Astrocyte (in vitro differentiated cells and primary cell): ENCODE measurements at regions not wholly inside any gene's neighbourhood (a gene's known extent, or its start where the extent isn't known, plus 50 kb on each side); places are given as distances from the start of the nearest gene placed in this dataset.
A peak's percentile ranks its signal among the peaks of the same experiment; 100 is the strongest.

Source experiments
- DNase-seq: peaks from one replicate; pipeline ENCODE4 v3.0.0-alpha.2; 2010; ENCODE audit warnings: low read depth
- FAIRE-seq: peaks from 2 replicates; lab custom pipeline; 2011; peaks lifted over from hg19 to GRCh38; lab: Jason Lieb, UNC
- H2AFZ ChIP-seq: 2 replicates; pipeline ENCODE4 v1.6.0; 2012; ENCODE audit warnings: low read depth, low read length, inconsistent platforms
- H3K27ac ChIP-seq: 2 replicates; pipeline ENCODE4 v1.5.1; 2011; ENCODE audit warnings: low read depth, low read length, inconsistent platforms
- H3K27me3 ChIP-seq: 2 replicates; pipeline ENCODE4 v1.6.0; 2011; ENCODE audit warnings: low read length, inconsistent platforms; ENCODE audit not compliant: insufficient read depth
- H3K36me3 ChIP-seq: 2 replicates; pipeline ENCODE4 v1.5.1; 2011; ENCODE audit warnings: low read length, inconsistent platforms; ENCODE audit not compliant: insufficient read depth
- H3K4me1 ChIP-seq: 2 replicates; pipeline ENCODE4 v1.5.1; 2011; ENCODE audit warnings: low read length, inconsistent platforms; ENCODE audit not compliant: insufficient read depth
- H3K4me2 ChIP-seq: 2 replicates; pipeline ENCODE4 v1.6.0; 2012; ENCODE audit warnings: low read length, inconsistent platforms
- H3K4me3 ChIP-seq: 2 replicates; pipeline ENCODE4 v1.5.1; 2011; ENCODE audit warnings: low read depth, mild to moderate bottlenecking, low read length, inconsistent platforms; ENCODE audit not compliant: insufficient read depth
- H3K79me2 ChIP-seq: 2 replicates; pipeline ENCODE4 v1.6.0; 2012; ENCODE audit warnings: mild to moderate bottlenecking, low read length, inconsistent platforms; ENCODE audit not compliant: insufficient read depth
- H3K9ac ChIP-seq: 2 replicates; pipeline ENCODE4 v1.6.0; 2012; ENCODE audit warnings: mild to moderate bottlenecking, low read length, inconsistent platforms
- H3K9me3 ChIP-seq: 2 replicates; pipeline ENCODE4 v1.5.1; 2012; ENCODE audit warnings: low read depth, mild to moderate bottlenecking, low read length, inconsistent platforms; ENCODE audit not compliant: insufficient read depth
- H4K20me1 ChIP-seq: 2 replicates; pipeline ENCODE4 v1.6.0; 2012; ENCODE audit warnings: low read length, inconsistent platforms; ENCODE audit not compliant: insufficient read depth
- H3K27ac Mint-ChIP-seq: one replicate; pipeline ENCODE4 v1.8.0; 2021; ENCODE audit warnings: mild to moderate bottlenecking, mixed read lengths; ENCODE audit not compliant: unreplicated experiment
- H3K27me3 Mint-ChIP-seq: one replicate; pipeline ENCODE4 v1.8.0; 2021; ENCODE audit warnings: low read depth, mixed read lengths; ENCODE audit not compliant: unreplicated experiment
- H3K36me3 Mint-ChIP-seq: one replicate; pipeline ENCODE4 v1.8.0; 2021; ENCODE audit warnings: low read depth, mixed read lengths; ENCODE audit not compliant: unreplicated experiment
- H3K4me1 Mint-ChIP-seq: one replicate; pipeline ENCODE4 v1.8.0; 2021; ENCODE audit warnings: low read depth, mixed read lengths; ENCODE audit not compliant: unreplicated experiment
- H3K4me3 Mint-ChIP-seq: one replicate; pipeline ENCODE4 v1.8.0; 2021; ENCODE audit warnings: mild to moderate bottlenecking, moderate library complexity, mixed read lengths; ENCODE audit not compliant: unreplicated experiment
- H3K9me3 Mint-ChIP-seq: one replicate; pipeline ENCODE4 v1.8.0; 2021; ENCODE audit warnings: mild to moderate bottlenecking, mixed read lengths; ENCODE audit not compliant: unreplicated experiment
- CTCF ChIP-seq: IDR thresholded peaks from 2 replicates; pipeline ENCODE4 v1.5.1; 2011; ENCODE audit warnings: low read depth, mild to moderate bottlenecking, inconsistent platforms, low read length, moderate library complexity; ENCODE audit not compliant: insufficient read depth
- EZH2 ChIP-seq: IDR thresholded peaks from 2 replicates; pipeline ENCODE4 v1.6.1; 2012; ENCODE audit warnings: mild to moderate bottlenecking, low read length, inconsistent platforms; ENCODE audit not compliant: insufficient read depth

- H3K4me3 ChIP-seq, result no peak overlapping the region
Measured at GRCh38 chr2:45123065-45123464, 113.8 kb upstream of the SIX2 start.

GRCh38 chr2:45121236-45121927 is 112.1 kb upstream of the SIX2 start:
- peak overlapping the region; percentile 81 for H3K27ac Mint-ChIP-seq
- TF ChIP-seq CTCF (no peak), EZH2 (no peak)
- H3K4me3 ChIP-seq, result no peak overlapping the region

More at GRCh38 chr2:45123065-45123464, 113.8 kb upstream of the SIX2 start:
- H3K36me3 Mint-ChIP-seq, result no peaks in the 10 kb centered on the region
- H3K4me1 Mint-ChIP-seq, result peaks cover 25% of the 10 kb centered on the region
- no peak overlapping the region for H3K4me2 ChIP-seq
- H3K79me2 ChIP-seq, result no peaks in the 10 kb centered on the region
- H3K4me1 ChIP-seq, result peaks cover 26% of the 10 kb centered on the region
- H3K9me3 ChIP-seq, result no peaks in the 10 kb centered on the region
- no peaks in the 10 kb centered on the region for H3K27me3 ChIP-seq
- FAIRE-seq (no peak), DNase-seq (no peak)
- H3K4me3 Mint-ChIP-seq, result no peak overlapping the region
- no peaks in the 10 kb centered on the region for H3K36me3 ChIP-seq
- H3K27ac ChIP-seq, result no peak overlapping the region
- H3K9ac ChIP-seq, result no peak overlapping the region
- H2AFZ ChIP-seq, result no peak overlapping the region
- H3K27ac Mint-ChIP-seq, result no peak overlapping the region
- peaks cover 3% of the 10 kb centered on the region for H4K20me1 ChIP-seq
- no peak for TF ChIP-seq CTCF
- TF ChIP-seq EZH2, result no peak
- peaks cover 9% of the 10 kb centered on the region for H3K27me3 Mint-ChIP-seq
- no peaks in the 10 kb centered on the region for H3K9me3 Mint-ChIP-seq

GRCh38 chr2:45120546-45120945 is 111.3 kb upstream of the SIX2 start:
- Histone ChIP-seq H3K4me2 (no peak overlapping the region), H3K27me3 (no peaks in the 10 kb centered on the region), H3K36me3 (no peaks in the 10 kb centered on the region), H4K20me1 (peaks cover 3% of the 10 kb centered on the region), H3K4me1 (peaks cover 23% of the 10 kb centered on the region), H3K79me2 (no peaks in the 10 kb centered on the region), H3K4me3 (no peak overlapping the region), H3K9me3 (no peaks in the 10 kb centered on the region), H3K9ac (no peak overlapping the region), H2AFZ (no peak overlapping the region), H3K27ac (peak overlapping the region; percentile 42)
- TF ChIP-seq CTCF (no peak), EZH2 (no peak)
- no peaks in the 10 kb centered on the region for H3K9me3 Mint-ChIP-seq
- peaks cover 1% of the 10 kb centered on the region for H3K27me3 Mint-ChIP-seq
- peak overlapping the region; percentile 68 for H3K4me3 Mint-ChIP-seq
- H3K36me3 Mint-ChIP-seq, result no peaks in the 10 kb centered on the region
- peaks cover 25% of the 10 kb centered on the region for H3K4me1 Mint-ChIP-seq
- FAIRE-seq (no peak), DNase-seq (no peak)
- H3K27ac Mint-ChIP-seq, result peak overlapping the region; percentile 92

More at GRCh38 chr2:45121236-45121927, 112.1 kb upstream of the SIX2 start:
- H3K27me3 ChIP-seq, result no peaks in the 10 kb centered on the region
- H3K9ac ChIP-seq, result no peak overlapping the region
- H3K9me3 ChIP-seq, result no peaks in the 10 kb centered on the region
- Mint-ChIP-seq H3K4me3 (peak overlapping the region; percentile 1), H3K27me3 (peaks cover 3% of the 10 kb centered on the region), H3K4me1 (peaks cover 25% of the 10 kb centered on the region), H3K36me3 (no peaks in the 10 kb centered on the region), H3K9me3 (no peaks in the 10 kb centered on the region)
- H2AFZ ChIP-seq, result no peak overlapping the region
- peaks cover 23% of the 10 kb centered on the region for H3K4me1 ChIP-seq
- no peak for DNase-seq
- no peak overlapping the region for H3K4me2 ChIP-seq
- peaks cover 3% of the 10 kb centered on the region for H4K20me1 ChIP-seq
- no peak for FAIRE-seq
- H3K27ac ChIP-seq, result no peak overlapping the region
- H3K79me2 ChIP-seq, result no peaks in the 10 kb centered on the region
- H3K36me3 ChIP-seq, result no peaks in the 10 kb centered on the region
